ENCODE measurements at regions not wholly inside any gene's neighbourhood (a gene's known extent, or its start where the extent isn't known, plus 50 kb on each side); places are given as distances from the start of the nearest gene placed in this dataset.

- Histone ChIP-seq H3K36me3 (ENCODE audit: control insufficient read depth in 3 of 3, insufficient read depth in 2 of 3, low read depth in 1 of 3, low read length in 3 of 3) (peaks cover 0 to 3% (median 0%) of the 10 kb centered on the region in 3 donors), H3K9me3 (ENCODE audit: control insufficient read depth in 2 of 2, insufficient read depth in 1 of 2, low read depth in 1 of 2, low read length in 1 of 2) (peaks cover 0 to 3% of the 10 kb centered on the region in 2 donors), H3K27me3 (ENCODE audit: control insufficient read depth in 3 of 3, insufficient read depth in 3 of 3, low read length in 3 of 3) (no peaks in the 10 kb centered on the region), H3K27ac (ENCODE audit: low read depth in 1 of 3, low read length in 2 of 3) (no peak overlapping the region), H3K4me1 (ENCODE audit: control insufficient read depth in 3 of 3, insufficient read depth in 2 of 3, low read depth in 1 of 3, low read length in 2 of 3) (no peaks in the 10 kb centered on the region), H3K4me3 (ENCODE audit: low read depth in 1 of 3, low read length in 3 of 3) (no peak overlapping the region)
- 92 to 97% (median 95%) methylated on average over 7 of the region's 7 CpGs for WGBS, 3 donors
- FAIRE-seq, result no peak
- DNase-seq, result no peak
Measured at GRCh38 chr5:94040591-94041148, 299.3 kb upstream of the POU5F2 start.

- peaks cover 0 to 4% of the 10 kb centered on the region in 2 donors for H3K9me3 ChIP-seq (ENCODE audit: control insufficient read depth in 2 of 2, insufficient read depth in 1 of 2, low read depth in 1 of 2, low read length in 1 of 2)
- peaks cover 0 to 3% (median 2%) of the 10 kb centered on the region in 3 donors for H3K36me3 ChIP-seq (ENCODE audit: control insufficient read depth in 3 of 3, insufficient read depth in 2 of 3, low read depth in 1 of 3, low read length in 3 of 3)
- DNase-seq (no peak), FAIRE-seq (no peak)
- H3K27me3 ChIP-seq (ENCODE audit: control insufficient read depth in 3 of 3, insufficient read depth in 3 of 3, low read length in 3 of 3), result no peaks in the 10 kb centered on the region
- no peak overlapping the region for H3K4me3 ChIP-seq (ENCODE audit: low read depth in 1 of 3, low read length in 3 of 3)
- H3K4me1 ChIP-seq (ENCODE audit: control insufficient read depth in 3 of 3, insufficient read depth in 2 of 3, low read depth in 1 of 3, low read length in 2 of 3), result no peaks in the 10 kb centered on the region
- H3K27ac ChIP-seq (ENCODE audit: low read depth in 1 of 3, low read length in 2 of 3), result no peak overlapping the region
Measured at GRCh38 chr5:94039101-94039500, 297.7 kb upstream of the POU5F2 start.

- no peaks in the 10 kb centered on the region for H3K27me3 ChIP-seq (ENCODE audit: control insufficient read depth in 3 of 3, insufficient read depth in 3 of 3, low read length in 3 of 3)
- H3K27ac ChIP-seq (ENCODE audit: low read depth in 1 of 3, low read length in 2 of 3), result no peak overlapping the region
- no peak overlapping the region for H3K4me3 ChIP-seq (ENCODE audit: low read depth in 1 of 3, low read length in 3 of 3)
- no peak for DNase-seq
- no peak for FAIRE-seq
- H3K36me3 ChIP-seq (ENCODE audit: control insufficient read depth in 3 of 3, insufficient read depth in 2 of 3, low read depth in 1 of 3, low read length in 3 of 3), result peaks cover 0 to 6% (median 6%) of the 10 kb centered on the region in 3 donors
- H3K9me3 ChIP-seq (ENCODE audit: control insufficient read depth in 2 of 2, insufficient read depth in 1 of 2, low read depth in 1 of 2, low read length in 1 of 2), result peaks cover 0 to 10% of the 10 kb centered on the region in 2 donors
- H3K4me1 ChIP-seq (ENCODE audit: control insufficient read depth in 3 of 3, insufficient read depth in 2 of 3, low read depth in 1 of 3, low read length in 2 of 3), result no peaks in the 10 kb centered on the region
Measured at GRCh38 chr5:94031631-94032030, 290.2 kb upstream of the POU5F2 start.

GRCh38 chr5:94028001-94028400 is 286.6 kb upstream of the POU5F2 start:
- no peak for FAIRE-seq
- H3K9me3 ChIP-seq (ENCODE audit: control insufficient read depth in 2 of 2, insufficient read depth in 1 of 2, low read depth in 1 of 2, low read length in 1 of 2), result no peaks in the 10 kb centered on the region
- peak overlapping the region in 1 of 3 donors; percentile 11 for H3K27ac ChIP-seq (ENCODE audit: low read depth in 1 of 3, low read length in 2 of 3)
- peak in 1 of 2 donors; percentile 31 for DNase-seq
- H3K4me1 ChIP-seq (ENCODE audit: control insufficient read depth in 3 of 3, insufficient read depth in 2 of 3, low read depth in 1 of 3, low read length in 2 of 3), result peaks cover 0 to 7% (median 0%) of the 10 kb centered on the region in 3 donors
- H3K27me3 ChIP-seq (ENCODE audit: control insufficient read depth in 3 of 3, insufficient read depth in 3 of 3, low read length in 3 of 3), result no peaks in the 10 kb centered on the region
- H3K4me3 ChIP-seq (ENCODE audit: low read depth in 1 of 3, low read length in 3 of 3), result no peak overlapping the region
- H3K36me3 ChIP-seq (ENCODE audit: control insufficient read depth in 3 of 3, insufficient read depth in 2 of 3, low read depth in 1 of 3, low read length in 3 of 3), result peaks cover 0 to 10% (median 5%) of the 10 kb centered on the region in 3 donors
- WGBS, 3 donors, result 37 to 42% (median 40%) methylated on average over 1 of the region's 1 CpG

- peaks cover 0 to 7% (median 0%) of the 10 kb centered on the region in 3 donors for H3K4me1 ChIP-seq (ENCODE audit: control insufficient read depth in 3 of 3, insufficient read depth in 2 of 3, low read depth in 1 of 3, low read length in 2 of 3)
Measured at GRCh38 chr5:94027145-94027544, 285.7 kb upstream of the POU5F2 start.

GRCh38 chr5:94025788-94026473 is 284.5 kb upstream of the POU5F2 start:
- Histone ChIP-seq H3K4me3 (ENCODE audit: low read depth in 1 of 3, low read length in 3 of 3) (no peak overlapping the region), H3K27ac (ENCODE audit: low read depth in 1 of 3, low read length in 2 of 3) (no peak overlapping the region), H3K27me3 (ENCODE audit: control insufficient read depth in 3 of 3, insufficient read depth in 3 of 3, low read length in 3 of 3) (no peaks in the 10 kb centered on the region), H3K36me3 (ENCODE audit: control insufficient read depth in 3 of 3, insufficient read depth in 2 of 3, low read depth in 1 of 3, low read length in 3 of 3) (peaks cover 2 to 11% (median 3%) of the 10 kb centered on the region in 3 donors), H3K4me1 (ENCODE audit: control insufficient read depth in 3 of 3, insufficient read depth in 2 of 3, low read depth in 1 of 3, low read length in 2 of 3) (peaks cover 0 to 7% (median 0%) of the 10 kb centered on the region in 3 donors), H3K9me3 (ENCODE audit: control insufficient read depth in 2 of 2, insufficient read depth in 1 of 2, low read depth in 1 of 2, low read length in 1 of 2) (no peaks in the 10 kb centered on the region)
- FAIRE-seq (no peak), DNase-seq (peak; percentile 57 to 69)
- 89 to 94% (median 94%) methylated on average over 10 of the region's 10 CpGs for WGBS, 3 donors

More at GRCh38 chr5:94027145-94027544, 285.7 kb upstream of the POU5F2 start:
- no peak overlapping the region for H3K4me3 ChIP-seq (ENCODE audit: low read depth in 1 of 3, low read length in 3 of 3)
- 91 to 96% (median 96%) methylated on average over 1 of the region's 1 CpG for WGBS, 3 donors
- no peaks in the 10 kb centered on the region for H3K9me3 ChIP-seq (ENCODE audit: control insufficient read depth in 2 of 2, insufficient read depth in 1 of 2, low read depth in 1 of 2, low read length in 1 of 2)
- no peaks in the 10 kb centered on the region for H3K27me3 ChIP-seq (ENCODE audit: control insufficient read depth in 3 of 3, insufficient read depth in 3 of 3, low read length in 3 of 3)
- no peak for FAIRE-seq
- peaks cover 0 to 10% (median 5%) of the 10 kb centered on the region in 3 donors for H3K36me3 ChIP-seq (ENCODE audit: control insufficient read depth in 3 of 3, insufficient read depth in 2 of 3, low read depth in 1 of 3, low read length in 3 of 3)
- DNase-seq, result no peak
- H3K27ac ChIP-seq (ENCODE audit: low read depth in 1 of 3, low read length in 2 of 3), result no peak overlapping the region

GRCh38 chr5:94024620-94025019 is 283.2 kb upstream of the POU5F2 start:
- Histone ChIP-seq H3K27me3 (ENCODE audit: control insufficient read depth in 3 of 3, insufficient read depth in 3 of 3, low read length in 3 of 3) (no peaks in the 10 kb centered on the region), H3K9me3 (ENCODE audit: control insufficient read depth in 2 of 2, insufficient read depth in 1 of 2, low read depth in 1 of 2, low read length in 1 of 2) (no peaks in the 10 kb centered on the region), H3K4me3 (ENCODE audit: low read depth in 1 of 3, low read length in 3 of 3) (no peak overlapping the region), H3K4me1 (ENCODE audit: control insufficient read depth in 3 of 3, insufficient read depth in 2 of 3, low read depth in 1 of 3, low read length in 2 of 3) (peaks cover 0 to 7% (median 0%) of the 10 kb centered on the region in 3 donors), H3K27ac (ENCODE audit: low read depth in 1 of 3, low read length in 2 of 3) (no peak overlapping the region), H3K36me3 (ENCODE audit: control insufficient read depth in 3 of 3, insufficient read depth in 2 of 3, low read depth in 1 of 3, low read length in 3 of 3) (peaks cover 0 to 11% (median 2%) of the 10 kb centered on the region in 3 donors)
- DNase-seq, result no peak
- 91 to 100% (median 97%) methylated on average over 1 of the region's 1 CpG for WGBS, 3 donors
- no peak for FAIRE-seq

GRCh38 chr5:94024101-94024500 is 282.7 kb upstream of the POU5F2 start:
- H3K36me3 ChIP-seq (ENCODE audit: control insufficient read depth in 3 of 3, insufficient read depth in 2 of 3, low read depth in 1 of 3, low read length in 3 of 3), result peaks cover 0 to 11% (median 2%) of the 10 kb centered on the region in 3 donors
- H3K27me3 ChIP-seq (ENCODE audit: control insufficient read depth in 3 of 3, insufficient read depth in 3 of 3, low read length in 3 of 3), result no peaks in the 10 kb centered on the region
- 85 to 100% (median 96%) methylated on average over 1 of the region's 1 CpG for WGBS, 3 donors
- FAIRE-seq (no peak), DNase-seq (no peak)
- H3K4me1 ChIP-seq (ENCODE audit: control insufficient read depth in 3 of 3, insufficient read depth in 2 of 3, low read depth in 1 of 3, low read length in 2 of 3), result peaks cover 0 to 7% (median 0%) of the 10 kb centered on the region in 3 donors
- H3K4me3 ChIP-seq (ENCODE audit: low read depth in 1 of 3, low read length in 3 of 3), result no peak overlapping the region
- H3K27ac ChIP-seq (ENCODE audit: low read depth in 1 of 3, low read length in 2 of 3), result no peak overlapping the region
- no peaks in the 10 kb centered on the region for H3K9me3 ChIP-seq (ENCODE audit: control insufficient read depth in 2 of 2, insufficient read depth in 1 of 2, low read depth in 1 of 2, low read length in 1 of 2)

Data from small intestine (tissue), 7 donors.